ENCODE measurements at regions not wholly inside any gene's neighbourhood (a gene's known extent, or its start where the extent isn't known, plus 50 kb on each side); places are given as distances from the start of the nearest gene placed in this dataset.
"Not testable (repeated sequence)": the region's sequence is repeated elsewhere in the genome, so short reads cannot be mapped to it uniquely, and the experiment has no call there.

GRCh38 chr9:71632776-71633175 is 135.5 kb downstream of the CEMIP2 start:
- no peak for DNase-seq

- no peak for DNase-seq
Observed at GRCh38 chr9:71630377-71630995, 137.8 kb downstream of the CEMIP2 start.

GRCh38 chr9:71629578-71630215 is 138.6 kb downstream of the CEMIP2 start:
- no peak for DNase-seq

GRCh38 chr9:71628247-71628646 is 140.1 kb downstream of the CEMIP2 start:
- DNase-seq = no peak

- no peak for DNase-seq
Observed at GRCh38 chr9:71627537-71627936, 140.8 kb downstream of the CEMIP2 start.

GRCh38 chr9:71626395-71626794 is 141.9 kb downstream of the CEMIP2 start:
- DNase-seq = no peak

- DNase-seq = no peak
Observed at GRCh38 chr9:71624728-71625127, 143.6 kb downstream of the CEMIP2 start.

- no peak for DNase-seq
Observed at GRCh38 chr9:71620746-71621145, 147.6 kb downstream of the CEMIP2 start.

- no peak for DNase-seq
Observed at GRCh38 chr9:71620331-71620730, 148.0 kb downstream of the CEMIP2 start.

GRCh38 chr9:71619926-71620325 is 148.4 kb downstream of the CEMIP2 start:
- DNase-seq = no peak

GRCh38 chr9:71614409-71615010 is 153.8 kb downstream of the CEMIP2 start:
- DNase-seq = no peak

GRCh38 chr9:71612889-71613288 is 155.4 kb downstream of the CEMIP2 start:
- DNase-seq = no peak

- no peak for DNase-seq
Observed at GRCh38 chr9:71609448-71609830, 158.9 kb downstream of the CEMIP2 start.

- no peak for DNase-seq
Observed at GRCh38 chr9:71608825-71609447, 159.4 kb downstream of the CEMIP2 start.

- DNase-seq = no peak
Observed at GRCh38 chr9:71608021-71608420, 160.3 kb downstream of the CEMIP2 start.

- DNase-seq = no peak
Observed at GRCh38 chr9:71607461-71607881, 160.8 kb downstream of the CEMIP2 start.

GRCh38 chr9:71604197-71605063 is 163.9 kb downstream of the CEMIP2 start:
- peak; percentile 74 for DNase-seq

GRCh38 chr9:71602652-71603051 is 165.7 kb downstream of the CEMIP2 start:
- DNase-seq = no peak

GRCh38 chr9:71595762-71596161 is 172.6 kb downstream of the CEMIP2 start:
- not testable (repeated sequence) for DNase-seq

GRCh38 chr9:71594541-71594940 is 173.8 kb downstream of the CEMIP2 start:
- DNase-seq = no peak

GRCh38 chr9:71592400-71592799 is 175.9 kb downstream of the CEMIP2 start:
- no peak for DNase-seq

GRCh38 chr9:71590362-71590761 is 178.0 kb downstream of the CEMIP2 start:
- DNase-seq = no peak

- no peak for DNase-seq
Observed at GRCh38 chr9:71589612-71590011, 178.7 kb downstream of the CEMIP2 start.

Measured in stimulated activated CD4-positive, alpha-beta T cell treated with anti-CD3 and anti-CD28 coated beads, Interleukin-1b, Interleukin-23, amount 100 ng/mL, for 48 hours (primary cell).